Kidney epithelial cell (primary cell): ENCODE measurements at regions not wholly inside any gene's neighbourhood (a gene's known extent, or its start where the extent isn't known, plus 50 kb on each side); places are given as distances from the start of the nearest gene placed in this dataset.
A peak's percentile ranks its signal among the peaks of the same experiment; 100 is the strongest.

Experiments used
- DNase-seq: peaks from one replicate; pipeline ENCODE4 v3.0.0-alpha.2; 2010; ENCODE audit warnings: low read depth
- H3K27me3 ChIP-seq: 2 replicates; pipeline ENCODE4 v1.6.0; 2011; ENCODE audit warnings: low read length; ENCODE audit not compliant: control insufficient read depth, insufficient read depth
- H3K36me3 ChIP-seq: 2 replicates; pipeline ENCODE4 v1.5.1; 2011; ENCODE audit warnings: low read length; ENCODE audit not compliant: control insufficient read depth, insufficient read depth
- H3K4me3 ChIP-seq: 2 replicates; pipeline ENCODE4 v1.5.1; 2011; ENCODE audit warnings: low read depth, mild to moderate bottlenecking, control low read depth, low read length
- TF ChIP-seq, protein P1 (sequence below): IDR thresholded peaks from 2 replicates; pipeline ENCODE4 v1.5.1; 2011; ENCODE audit warnings: mild to moderate bottlenecking, moderate library complexity, low read length, control low read depth, inconsistent platforms; ENCODE audit not compliant: insufficient read depth, poor library complexity, severe bottlenecking

DNA sequence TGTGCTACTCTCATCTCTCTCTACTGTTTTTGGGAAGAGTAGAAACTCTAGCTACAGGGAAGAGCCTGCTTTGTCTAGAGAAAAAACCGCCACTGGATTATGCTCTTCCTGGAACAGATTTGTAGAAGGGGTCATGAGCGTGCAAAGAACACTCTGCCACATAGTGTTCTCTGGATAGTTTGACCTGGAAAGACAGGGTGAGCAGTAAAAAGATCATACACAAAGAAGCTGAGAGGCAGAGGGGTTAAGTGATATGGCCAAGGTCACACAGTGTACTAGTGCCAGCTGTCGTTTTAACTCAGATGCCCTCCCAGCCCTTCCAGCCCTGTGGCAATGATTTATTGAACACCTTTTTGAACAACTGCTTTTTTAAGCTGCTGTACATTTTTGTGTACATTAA lies 182.2 kb downstream of the NNT start:
- TF ChIP-seq, protein P1, sequence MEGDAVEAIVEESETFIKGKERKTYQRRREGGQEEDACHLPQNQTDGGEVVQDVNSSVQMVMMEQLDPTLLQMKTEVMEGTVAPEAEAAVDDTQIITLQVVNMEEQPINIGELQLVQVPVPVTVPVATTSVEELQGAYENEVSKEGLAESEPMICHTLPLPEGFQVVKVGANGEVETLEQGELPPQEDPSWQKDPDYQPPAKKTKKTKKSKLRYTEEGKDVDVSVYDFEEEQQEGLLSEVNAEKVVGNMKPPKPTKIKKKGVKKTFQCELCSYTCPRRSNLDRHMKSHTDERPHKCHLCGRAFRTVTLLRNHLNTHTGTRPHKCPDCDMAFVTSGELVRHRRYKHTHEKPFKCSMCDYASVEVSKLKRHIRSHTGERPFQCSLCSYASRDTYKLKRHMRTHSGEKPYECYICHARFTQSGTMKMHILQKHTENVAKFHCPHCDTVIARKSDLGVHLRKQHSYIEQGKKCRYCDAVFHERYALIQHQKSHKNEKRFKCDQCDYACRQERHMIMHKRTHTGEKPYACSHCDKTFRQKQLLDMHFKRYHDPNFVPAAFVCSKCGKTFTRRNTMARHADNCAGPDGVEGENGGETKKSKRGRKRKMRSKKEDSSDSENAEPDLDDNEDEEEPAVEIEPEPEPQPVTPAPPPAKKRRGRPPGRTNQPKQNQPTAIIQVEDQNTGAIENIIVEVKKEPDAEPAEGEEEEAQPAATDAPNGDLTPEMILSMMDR = no peak
- no peaks in the 10 kb centered on the region for H3K27me3 ChIP-seq
- no peak overlapping the region for H3K4me3 ChIP-seq
- no peaks in the 10 kb centered on the region for H3K36me3 ChIP-seq
- no peak for DNase-seq

DNA sequence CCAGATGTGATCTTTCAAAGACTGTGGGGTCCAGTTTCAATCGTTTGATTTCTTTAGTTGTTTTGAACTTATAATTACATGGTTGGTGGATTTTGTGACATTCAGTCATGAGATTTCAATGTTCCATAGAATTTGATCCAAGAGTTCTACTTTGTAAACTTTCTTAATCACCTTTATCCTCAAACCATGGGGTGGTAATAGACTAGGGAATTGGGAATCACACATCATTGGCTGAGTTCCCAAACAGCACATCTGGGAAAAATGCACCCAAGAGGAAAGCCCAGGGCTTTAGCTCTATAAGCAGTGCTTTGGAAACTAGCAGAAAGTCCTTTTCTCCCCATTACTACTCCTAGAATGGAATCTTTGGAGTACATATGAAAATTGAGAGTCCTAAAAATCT lies 177.6 kb downstream of the NNT start:
- no peak for DNase-seq
- TF ChIP-seq, protein P1 = no peak

DNA sequence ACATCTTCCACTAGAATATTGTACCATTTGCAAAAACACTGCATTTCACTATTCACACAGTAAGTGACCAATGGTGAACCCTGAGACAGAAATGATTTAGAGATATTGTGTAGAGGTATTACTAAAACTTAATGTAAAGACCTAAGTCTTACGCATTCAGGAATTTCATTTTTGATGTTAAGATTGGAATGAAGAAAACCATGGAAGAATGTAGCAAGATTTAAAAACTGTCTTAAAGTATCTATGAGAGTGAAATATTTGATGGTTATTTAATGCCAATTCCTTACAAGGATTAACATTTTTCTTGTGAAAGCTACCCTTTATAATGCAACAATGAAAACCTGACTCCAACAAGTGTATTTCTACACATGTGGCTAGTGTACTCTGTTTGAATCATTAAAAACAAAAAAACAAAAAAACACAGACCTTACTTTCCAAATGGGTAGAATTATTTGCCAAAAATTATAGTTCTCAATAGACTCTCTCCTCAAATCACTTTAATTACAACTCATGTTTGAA lies 172.0 kb downstream of the NNT start:
- no peak for DNase-seq
- TF ChIP-seq, protein P1 = no peak
- H3K36me3 ChIP-seq = no peaks in the 10 kb centered on the region
- no peak overlapping the region for H3K4me3 ChIP-seq
- H3K27me3 ChIP-seq = no peaks in the 10 kb centered on the region

More for the DNA sequence above, 177.6 kb downstream of the NNT start:
- Histone ChIP-seq H3K27me3 (no peaks in the 10 kb centered on the region), H3K4me3 (no peak overlapping the region), H3K36me3 (no peaks in the 10 kb centered on the region)

DNA sequence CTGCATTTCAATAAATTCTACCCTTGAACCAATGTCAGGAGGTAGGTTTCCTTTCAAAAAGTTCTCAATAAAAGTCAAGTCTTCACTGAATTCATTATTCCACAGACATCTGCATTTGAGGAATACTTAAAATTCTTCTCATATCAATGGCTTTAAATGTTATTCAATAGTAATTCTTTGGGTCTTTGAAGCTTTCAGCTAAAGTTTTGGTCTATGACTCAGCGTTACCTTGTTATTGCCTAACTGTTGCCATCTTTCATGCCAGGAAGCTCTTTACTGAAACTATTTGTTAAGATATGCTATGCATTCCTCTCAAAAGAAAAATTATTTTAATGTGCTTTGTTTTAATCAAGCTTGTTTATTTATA lies 170.5 kb downstream of the NNT start:
- peak; percentile 35 for DNase-seq
- Histone ChIP-seq H3K4me3 (no peak overlapping the region), H3K27me3 (no peaks in the 10 kb centered on the region), H3K36me3 (no peaks in the 10 kb centered on the region)
- TF ChIP-seq, protein P1 = no peak

DNA sequence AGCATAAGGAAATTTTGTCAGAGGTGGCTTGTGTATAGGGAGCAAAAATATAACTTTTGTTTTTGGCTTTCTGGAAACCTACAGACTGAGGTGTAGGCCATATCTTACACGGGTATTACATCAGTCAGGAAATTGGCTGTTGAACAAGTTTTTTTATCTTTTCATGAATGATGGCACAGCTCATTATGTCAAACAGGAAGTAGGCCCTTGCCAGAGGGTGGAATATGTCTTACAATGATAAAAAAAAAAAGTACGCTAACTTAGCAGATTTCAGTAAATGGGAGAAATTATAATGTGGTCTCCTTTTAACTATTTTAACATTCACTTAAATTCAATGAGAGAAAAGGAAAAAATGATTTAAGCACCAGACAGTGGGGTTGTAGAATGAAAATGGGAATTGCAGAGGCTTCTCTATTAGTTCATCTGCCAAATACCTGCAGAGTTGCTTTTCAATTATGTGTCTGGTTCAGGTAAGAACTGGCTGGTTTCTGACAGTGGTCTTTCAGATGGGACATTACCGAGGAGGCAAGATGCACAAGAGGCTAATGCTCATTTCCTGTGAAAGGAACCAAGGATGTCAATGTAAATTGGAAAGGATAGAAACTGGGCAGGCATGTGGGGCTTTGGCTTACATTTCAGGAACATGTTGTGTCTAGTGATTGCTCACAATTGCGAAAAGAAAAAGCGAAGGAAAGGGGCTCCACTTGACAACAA lies 169.9 kb downstream of the NNT start:
- no peaks in the 10 kb centered on the region for H3K36me3 ChIP-seq
- H3K4me3 ChIP-seq = no peak overlapping the region
- H3K27me3 ChIP-seq = no peaks in the 10 kb centered on the region
- TF ChIP-seq, protein P1 = no peak
- no peak for DNase-seq

DNA sequence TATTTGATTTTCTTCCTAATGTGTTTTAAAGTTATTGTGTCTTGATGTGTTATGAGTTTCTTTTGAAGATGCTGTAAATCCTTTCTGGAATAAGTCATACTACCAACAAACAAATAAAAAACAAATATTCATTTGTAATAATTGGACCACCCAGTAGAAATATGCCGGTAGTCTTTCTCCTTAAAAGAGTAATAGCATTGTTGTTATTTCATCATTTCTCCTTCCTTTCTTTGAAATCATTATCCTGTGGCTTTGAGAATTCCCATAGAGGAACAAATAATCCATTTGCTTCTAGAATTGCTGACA lies 169.4 kb downstream of the NNT start:
- TF ChIP-seq, protein P1 = no peak
- H3K36me3 ChIP-seq = no peaks in the 10 kb centered on the region

More for the DNA sequence above, 169.4 kb downstream of the NNT start:
- Histone ChIP-seq H3K4me3 (no peak overlapping the region), H3K27me3 (no peaks in the 10 kb centered on the region)
- DNase-seq = no peak
